BE2C (cell line): ENCODE measurements at regions not wholly inside any gene's neighbourhood (a gene's known extent, or its start where the extent isn't known, plus 50 kb on each side); places are given as distances from the start of the nearest gene placed in this dataset.

Source experiments
- DNase-seq: peaks from one replicate; pipeline ENCODE4 v3.0.0-alpha.2; 2020
- H3K27me3 ChIP-seq: fragments of 250-450 bp; sonication (Bioruptor Pico); 2 replicates; pipeline ENCODE4 v1.5.1; 2020; ENCODE audit warnings: mild to moderate bottlenecking
- H3K36me3 ChIP-seq: fragments of 250-450 bp; sonication (Bioruptor Pico); 2 replicates; pipeline ENCODE4 v1.5.1; 2020; ENCODE audit warnings: mild to moderate bottlenecking
- H3K4me1 ChIP-seq: fragments of 250-450 bp; sonication (Bioruptor Pico); 2 replicates; pipeline ENCODE4 v1.5.1; 2020
- H3K4me3 ChIP-seq: 2 replicates; pipeline ENCODE4 v1.5.1; 2011; ENCODE audit warnings: low read depth, low read length
- H3K9me3 ChIP-seq: fragments of 250-450 bp; sonication (Bioruptor Pico); 2 replicates; pipeline ENCODE4 v1.5.1; 2020
- CTCF ChIP-seq: IDR thresholded peaks from 2 replicates; pipeline ENCODE4 v1.5.1; 2012; ENCODE audit warnings: mild to moderate bottlenecking, low read depth, low read length

DNA sequence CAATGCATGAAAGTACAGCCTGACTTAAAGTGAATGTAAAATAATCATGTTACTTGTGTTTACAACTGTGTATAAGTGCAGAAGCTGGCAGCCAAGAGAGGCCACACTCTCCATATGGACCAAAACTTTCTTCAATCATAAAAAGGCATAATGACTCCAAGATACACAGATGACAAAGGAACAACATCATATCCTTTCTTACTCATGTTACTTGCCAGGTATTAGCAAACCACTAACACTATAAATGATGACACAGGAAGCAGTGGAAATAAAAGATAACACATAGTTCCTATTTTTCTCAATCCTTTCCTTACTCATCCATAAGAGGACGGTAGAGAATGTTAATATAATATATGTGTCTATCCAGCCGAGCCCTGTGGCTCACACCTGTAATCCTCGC is 400.0 kb upstream of the CDH2 start:
- TF ChIP-seq CTCF: no peak
- Histone ChIP-seq H3K27me3 (no peaks in the 10 kb centered on the region), H3K4me1 (no peaks in the 10 kb centered on the region), H3K9me3 (no peaks in the 10 kb centered on the region), H3K36me3 (no peaks in the 10 kb centered on the region), H3K4me3 (no peak overlapping the region)
- DNase-seq: no peak

- no peaks in the 10 kb centered on the region for H3K9me3 ChIP-seq
- TF ChIP-seq CTCF: no peak
- no peaks in the 10 kb centered on the region for H3K27me3 ChIP-seq
- H3K4me3 ChIP-seq: no peak overlapping the region
- DNase-seq: no peak
- H3K4me1 ChIP-seq: no peaks in the 10 kb centered on the region
- no peaks in the 10 kb centered on the region for H3K36me3 ChIP-seq
Observed at GRCh38 chr18:28575123-28575522, 398.2 kb upstream of the CDH2 start.

- no peak for DNase-seq
- TF ChIP-seq CTCF: no peak
- Histone ChIP-seq H3K27me3 (no peaks in the 10 kb centered on the region), H3K9me3 (no peaks in the 10 kb centered on the region), H3K36me3 (no peaks in the 10 kb centered on the region), H3K4me1 (no peaks in the 10 kb centered on the region), H3K4me3 (no peak overlapping the region)
Observed at GRCh38 chr18:28574175-28574574, 397.2 kb upstream of the CDH2 start.

GRCh38 chr18:28571929-28572328 is 395.0 kb upstream of the CDH2 start:
- DNase-seq: no peak
- no peaks in the 10 kb centered on the region for H3K4me1 ChIP-seq
- H3K4me3 ChIP-seq: no peak overlapping the region
- no peaks in the 10 kb centered on the region for H3K9me3 ChIP-seq
- no peak for TF ChIP-seq CTCF
- no peaks in the 10 kb centered on the region for H3K27me3 ChIP-seq
- H3K36me3 ChIP-seq: no peaks in the 10 kb centered on the region

GRCh38 chr18:28560331-28560730 is 383.4 kb upstream of the CDH2 start:
- no peak for DNase-seq
- no peaks in the 10 kb centered on the region for H3K36me3 ChIP-seq
- H3K27me3 ChIP-seq: no peaks in the 10 kb centered on the region
- no peak for TF ChIP-seq CTCF
- no peak overlapping the region for H3K4me3 ChIP-seq
- H3K9me3 ChIP-seq: no peaks in the 10 kb centered on the region
- H3K4me1 ChIP-seq: no peaks in the 10 kb centered on the region

DNA sequence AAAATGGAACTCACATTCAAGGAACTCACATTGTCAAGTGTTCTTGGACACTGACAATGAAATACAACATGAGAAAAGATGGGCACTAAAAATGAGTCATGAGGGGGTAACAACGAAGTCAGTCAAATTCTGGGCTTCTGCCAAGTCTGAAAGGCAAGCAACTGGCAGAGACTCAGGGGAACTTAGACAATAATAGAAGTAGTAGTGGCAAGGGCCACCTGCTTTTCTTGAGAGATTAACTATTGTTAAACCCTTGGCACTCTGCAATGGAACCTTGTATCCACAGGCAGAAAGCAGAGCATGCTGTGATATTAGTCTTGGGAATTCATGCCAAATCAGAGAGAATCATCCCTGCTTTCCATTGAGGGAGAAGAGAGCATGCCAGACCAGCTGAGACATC is 382.6 kb upstream of the CDH2 start:
- TF ChIP-seq CTCF: no peak
- Histone ChIP-seq H3K27me3 (no peaks in the 10 kb centered on the region), H3K4me3 (no peak overlapping the region), H3K9me3 (no peaks in the 10 kb centered on the region), H3K4me1 (no peaks in the 10 kb centered on the region), H3K36me3 (no peaks in the 10 kb centered on the region)
- DNase-seq: no peak
